Smooth muscle cell (in vitro differentiated cells): ENCODE measurements at regions not wholly inside any gene's neighbourhood (a gene's known extent, or its start where the extent isn't known, plus 50 kb on each side); places are given as distances from the start of the nearest gene placed in this dataset.
"Not testable (repeated sequence)": the region's sequence is repeated elsewhere in the genome, so short reads cannot be mapped to it uniquely, and the experiment has no call there.

Experiments
- DNase-seq: peaks from one replicate; lab custom pipeline; 2025; ENCODE audit not compliant: unreplicated experiment; lab: John Stamatoyannopoulos, UW
- H2AFZ ChIP-seq: fragments of 200-600 bp; sonication (generic); 2 replicates; pipeline ENCODE4 v1.6.0; 2016; ENCODE audit warnings: antibody characterized with exemption, low read depth, mild to moderate bottlenecking
- H3F3A ChIP-seq: fragments of 200-600 bp; sonication (generic); 2 replicates; pipeline ENCODE4 v1.6.0; 2017; ENCODE audit warnings: antibody characterized with exemption, low read depth
- H3K27ac ChIP-seq: fragments of 200-600 bp; sonication (generic); 2 replicates; pipeline ENCODE4 v1.5.1; 2016; ENCODE audit warnings: low read depth, mild to moderate bottlenecking
- H3K27me3 ChIP-seq: fragments of 200-600 bp; sonication (generic); 2 replicates; pipeline ENCODE4 v1.6.1; 2016; ENCODE audit warnings: low read depth, mild to moderate bottlenecking
- H3K36me3 ChIP-seq: fragments of 200-600 bp; sonication (generic); 2 replicates; pipeline ENCODE4 v1.5.1; 2016; ENCODE audit warnings: low read depth
- H3K4me1 ChIP-seq: fragments of 200-600 bp; sonication (generic); 2 replicates; pipeline ENCODE4 v1.5.1; 2016; ENCODE audit warnings: low read depth
- H3K4me2 ChIP-seq: fragments of 200-600 bp; sonication (generic); 2 replicates; pipeline ENCODE4 v1.6.0; 2016; ENCODE audit warnings: mild to moderate bottlenecking
- H3K4me3 ChIP-seq: fragments of 200-600 bp; sonication (generic); 2 replicates; pipeline ENCODE4 v1.5.1; 2016; ENCODE audit warnings: mild to moderate bottlenecking
- H3K79me2 ChIP-seq: fragments of 200-600 bp; sonication (generic); 2 replicates; pipeline ENCODE4 v1.6.0; 2016; ENCODE audit warnings: low read depth, mild to moderate bottlenecking
- H3K9ac ChIP-seq: fragments of 200-600 bp; sonication (generic); 2 replicates; pipeline ENCODE4 v1.6.0; 2016; ENCODE audit warnings: low read depth
- H3K9me3 ChIP-seq: fragments of 200-600 bp; sonication (generic); replicated peaks from 2 replicates; pipeline ENCODE4 v1.5.1; 2016; ENCODE audit warnings: low read depth
- H4K20me1 ChIP-seq: fragments of 200-600 bp; sonication (generic); 2 replicates; pipeline ENCODE4 v1.6.0; 2016; ENCODE audit warnings: low read depth
- CTCF ChIP-seq: fragments of 200-600 bp; sonication (generic); IDR thresholded peaks from 2 replicates; pipeline ENCODE4 v1.5.1; 2017; ENCODE audit warnings: borderline replicate concordance, mild to moderate bottlenecking, antibody characterized with exemption; ENCODE audit not compliant: insufficient read depth, poor library complexity, severe bottlenecking
- WGBS: methylation state at CpG from one replicate; pipeline ENCODE4 v1.1.7; 2016; ENCODE audit warnings: low lambda C conversion rate; 5-methylcytosine and 5-hydroxymethylcytosine counted together

DNA sequence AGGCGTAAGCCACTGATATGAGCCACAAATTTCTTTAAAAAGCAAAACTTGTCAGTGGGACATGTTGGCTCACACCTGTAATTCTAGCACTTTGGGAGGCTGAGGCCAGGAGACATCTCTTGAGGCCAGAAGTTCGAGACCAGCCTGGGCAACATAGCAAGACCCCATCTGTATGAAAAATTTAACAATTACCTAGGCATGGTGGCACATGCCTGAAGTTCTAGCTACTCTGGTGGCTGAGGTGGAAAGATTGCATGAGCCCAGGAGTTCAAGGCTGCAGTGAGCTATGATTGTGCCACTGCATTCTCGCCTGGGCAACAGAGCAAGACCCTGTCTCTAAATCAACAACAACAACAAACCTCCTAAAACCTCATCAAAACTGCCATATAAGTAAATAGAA is 147.6 kb upstream of the BARHL2 start:
- H3K9ac ChIP-seq, result no peak overlapping the region
- no peak overlapping the region for H2AFZ ChIP-seq
- no peak overlapping the region for H3K4me2 ChIP-seq
- TF ChIP-seq CTCF, result no peak
- H3K4me1 ChIP-seq, result no peaks in the 10 kb centered on the region
- no peak overlapping the region for H3K27ac ChIP-seq
- no peaks in the 10 kb centered on the region for H3K9me3 ChIP-seq
- WGBS, result 98% methylated on average over 3 of the region's 3 CpGs
- H3F3A ChIP-seq, result no peaks in the 10 kb centered on the region
- no peaks in the 10 kb centered on the region for H4K20me1 ChIP-seq
- H3K79me2 ChIP-seq, result no peaks in the 10 kb centered on the region
- no peaks in the 10 kb centered on the region for H3K36me3 ChIP-seq
- no peak for DNase-seq
- H3K4me3 ChIP-seq, result no peak overlapping the region
- no peaks in the 10 kb centered on the region for H3K27me3 ChIP-seq

DNA sequence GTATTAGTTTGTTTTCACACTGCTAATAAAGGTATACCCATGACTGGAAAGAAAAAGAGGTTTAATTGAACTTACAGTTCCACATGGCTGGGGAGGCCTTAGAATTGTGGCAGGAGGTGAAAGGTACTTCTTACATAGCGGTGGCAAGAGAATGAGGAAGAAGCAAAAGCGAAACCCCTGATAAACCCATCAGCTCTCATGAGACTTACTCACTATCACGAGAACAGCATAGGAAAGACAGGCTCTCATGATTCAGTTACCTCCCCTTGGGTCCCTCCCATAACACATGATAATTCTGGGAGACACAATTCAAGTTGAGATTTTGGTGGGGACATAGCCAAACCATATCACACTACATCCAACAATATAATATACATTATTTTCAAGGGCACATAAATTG is 145.7 kb upstream of the BARHL2 start:
- no peaks in the 10 kb centered on the region for H4K20me1 ChIP-seq
- H3K9me3 ChIP-seq, result no peaks in the 10 kb centered on the region
- WGBS, result 96% methylated on average over 3 of the region's 3 CpGs
- H3K9ac ChIP-seq, result no peak overlapping the region
- H2AFZ ChIP-seq, result no peak overlapping the region
- H3K4me1 ChIP-seq, result no peaks in the 10 kb centered on the region
- no peak overlapping the region for H3K4me2 ChIP-seq
- H3K79me2 ChIP-seq, result no peaks in the 10 kb centered on the region
- no peak overlapping the region for H3K27ac ChIP-seq
- no peak for TF ChIP-seq CTCF
- H3K4me3 ChIP-seq, result no peak overlapping the region
- no peaks in the 10 kb centered on the region for H3K36me3 ChIP-seq
- no peaks in the 10 kb centered on the region for H3F3A ChIP-seq
- H3K27me3 ChIP-seq, result no peaks in the 10 kb centered on the region
- DNase-seq, result no peak

- not testable (repeated sequence) for H3K79me2 ChIP-seq, H3K9ac ChIP-seq, H3K4me1 ChIP-seq, H3K36me3 ChIP-seq, H3F3A ChIP-seq, H3K27ac ChIP-seq, DNase-seq, H4K20me1 ChIP-seq, H3K9me3 ChIP-seq, H3K4me3 ChIP-seq, H2AFZ ChIP-seq, H3K27me3 ChIP-seq, H3K4me2 ChIP-seq
- WGBS, result 93% methylated on average over 3 of the region's 3 CpGs
Observed at GRCh38 chr1:90861421-90861820, 144.3 kb upstream of the BARHL2 start.

- 73% methylated on average over 7 of the region's 7 CpGs for WGBS
- H3K79me2 ChIP-seq, result no peaks in the 10 kb centered on the region
Observed at GRCh38 chr1:90856463-90857007, 139.4 kb upstream of the BARHL2 start.

More at GRCh38 chr1:90856463-90857007, 139.4 kb upstream of the BARHL2 start:
- no peak overlapping the region for H3K4me2 ChIP-seq
- no peak overlapping the region for H3K4me3 ChIP-seq
- H3K9ac ChIP-seq, result no peak overlapping the region
- no peaks in the 10 kb centered on the region for H3K9me3 ChIP-seq
- H3F3A ChIP-seq, result no peaks in the 10 kb centered on the region
- H4K20me1 ChIP-seq, result no peaks in the 10 kb centered on the region
- H3K36me3 ChIP-seq, result no peaks in the 10 kb centered on the region
- H3K4me1 ChIP-seq, result no peaks in the 10 kb centered on the region
- H3K27me3 ChIP-seq, result no peaks in the 10 kb centered on the region
- no peak for TF ChIP-seq CTCF
- H2AFZ ChIP-seq, result no peak overlapping the region
- no peak overlapping the region for H3K27ac ChIP-seq
- no peak for DNase-seq
